ENCODE measurements at regions not wholly inside any gene's neighbourhood (a gene's known extent, or its start where the extent isn't known, plus 50 kb on each side); places are given as distances from the start of the nearest gene placed in this dataset.

DNA sequence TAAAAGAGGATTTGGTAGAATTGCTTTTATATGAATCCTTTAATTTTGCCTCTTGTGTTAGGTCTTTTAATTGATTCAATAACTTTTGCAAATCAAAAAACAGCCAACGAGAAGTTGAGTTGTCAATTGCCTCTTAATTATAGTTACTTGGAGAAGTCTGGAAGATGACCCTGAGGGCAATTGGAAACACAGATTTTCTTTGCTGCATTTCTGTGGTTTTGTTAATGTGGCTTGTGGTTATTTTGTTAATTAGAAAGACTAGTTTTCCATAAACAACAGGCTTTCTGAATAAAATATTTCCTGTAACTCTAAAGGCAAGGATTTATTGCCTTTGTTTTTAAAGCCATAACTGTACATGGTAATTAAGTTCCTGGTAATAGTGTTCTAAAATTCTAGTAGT, 513.0 kb downstream of the EPHA7 start:
- H3K9me3 Mint-ChIP-seq (ENCODE audit: unreplicated experiment) = no peaks in the 10 kb centered on the region
- H3K4me1 Mint-ChIP-seq (ENCODE audit: low read depth, unreplicated experiment) = no peaks in the 10 kb centered on the region
- no peak overlapping the region for H3K4me3 Mint-ChIP-seq (ENCODE audit: unreplicated experiment)
- no peaks in the 10 kb centered on the region for H3K36me3 ChIP-seq (ENCODE audit: control insufficient read depth, insufficient read depth, low read length)
- no TSS peak for BruUV-seq (replicated peaks)
- peaks cover 3% of the 10 kb centered on the region for H3K27me3 Mint-ChIP-seq (ENCODE audit: insufficient read depth, unreplicated experiment)
- H3K4me1 ChIP-seq = no peaks in the 10 kb centered on the region
- H3K36me3 Mint-ChIP-seq (ENCODE audit: insufficient read depth, unreplicated experiment) = no peaks in the 10 kb centered on the region
- intact Hi-C loops (cut with micrococcal nuclease; ENCODE audit: unreplicated experiment) = no loop called here
- no peak overlapping the region for H3K4me3 ChIP-seq (ENCODE audit: low read depth, low read length)
- TF ChIP-seq, protein P1, sequence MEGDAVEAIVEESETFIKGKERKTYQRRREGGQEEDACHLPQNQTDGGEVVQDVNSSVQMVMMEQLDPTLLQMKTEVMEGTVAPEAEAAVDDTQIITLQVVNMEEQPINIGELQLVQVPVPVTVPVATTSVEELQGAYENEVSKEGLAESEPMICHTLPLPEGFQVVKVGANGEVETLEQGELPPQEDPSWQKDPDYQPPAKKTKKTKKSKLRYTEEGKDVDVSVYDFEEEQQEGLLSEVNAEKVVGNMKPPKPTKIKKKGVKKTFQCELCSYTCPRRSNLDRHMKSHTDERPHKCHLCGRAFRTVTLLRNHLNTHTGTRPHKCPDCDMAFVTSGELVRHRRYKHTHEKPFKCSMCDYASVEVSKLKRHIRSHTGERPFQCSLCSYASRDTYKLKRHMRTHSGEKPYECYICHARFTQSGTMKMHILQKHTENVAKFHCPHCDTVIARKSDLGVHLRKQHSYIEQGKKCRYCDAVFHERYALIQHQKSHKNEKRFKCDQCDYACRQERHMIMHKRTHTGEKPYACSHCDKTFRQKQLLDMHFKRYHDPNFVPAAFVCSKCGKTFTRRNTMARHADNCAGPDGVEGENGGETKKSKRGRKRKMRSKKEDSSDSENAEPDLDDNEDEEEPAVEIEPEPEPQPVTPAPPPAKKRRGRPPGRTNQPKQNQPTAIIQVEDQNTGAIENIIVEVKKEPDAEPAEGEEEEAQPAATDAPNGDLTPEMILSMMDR (IDR thresholded peaks at IDR 0.05; ENCODE audit: insufficient read depth in 1 of 2, low read depth in 1 of 2, low read length in 1 of 2, severe bottlenecking in 1 of 2, unreplicated experiment in 1 of 2) = no peak
- ChIA-PET POLR2A (no interaction called here), CTCF (no interaction called here)
- H3K27me3 ChIP-seq (replicated peaks; ENCODE audit: control insufficient read depth, insufficient read depth, low read length) = no peaks in the 10 kb centered on the region
- no peaks in the 10 kb centered on the region for H3K9me3 ChIP-seq
- no peak overlapping the region for H3K27ac Mint-ChIP-seq (ENCODE audit: unreplicated experiment)
- no peak for DNase-seq

DNA sequence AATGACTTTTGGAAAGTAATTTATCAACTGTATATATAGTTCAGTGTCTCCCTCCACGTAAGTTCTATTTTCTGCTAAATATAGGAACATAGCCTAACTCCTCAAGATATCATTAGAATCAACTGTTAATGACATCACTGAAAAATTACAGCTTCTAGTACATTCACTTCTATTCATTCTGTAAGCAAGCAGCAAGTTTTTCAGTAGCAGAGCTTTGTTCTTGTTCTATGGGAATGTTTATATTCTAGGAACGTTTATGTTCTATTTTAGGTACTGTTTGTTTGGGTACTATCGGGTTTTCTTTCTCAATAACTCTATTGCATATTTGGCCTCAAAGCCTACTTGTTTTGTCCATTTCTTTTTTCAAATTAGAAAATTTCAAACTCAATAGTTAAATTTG, 525.6 kb downstream of the EPHA7 start:
- Mint-ChIP-seq H3K4me3 (ENCODE audit: unreplicated experiment) (no peak overlapping the region), H3K4me1 (ENCODE audit: low read depth, unreplicated experiment) (no peaks in the 10 kb centered on the region), H3K27ac (ENCODE audit: unreplicated experiment) (no peak overlapping the region), H3K9me3 (ENCODE audit: unreplicated experiment) (no peaks in the 10 kb centered on the region), H3K36me3 (ENCODE audit: insufficient read depth, unreplicated experiment) (no peaks in the 10 kb centered on the region), H3K27me3 (ENCODE audit: insufficient read depth, unreplicated experiment) (no peaks in the 10 kb centered on the region)
- DNase-seq = no peak
- intact Hi-C loops (cut with micrococcal nuclease; ENCODE audit: unreplicated experiment) = no loop called here
- H3K4me1 ChIP-seq = no peaks in the 10 kb centered on the region
- TF ChIP-seq, protein P1 (IDR thresholded peaks at IDR 0.05; ENCODE audit: insufficient read depth in 1 of 2, low read depth in 1 of 2, low read length in 1 of 2, severe bottlenecking in 1 of 2, unreplicated experiment in 1 of 2) = no peak
- ChIA-PET CTCF (no interaction called here), POLR2A (no interaction called here)
- no peaks in the 10 kb centered on the region for H3K27me3 ChIP-seq (replicated peaks; ENCODE audit: control insufficient read depth, insufficient read depth, low read length)
- H3K9me3 ChIP-seq = no peaks in the 10 kb centered on the region
- BruUV-seq (replicated peaks) = no TSS peak
- H3K4me3 ChIP-seq (ENCODE audit: low read depth, low read length) = no peak overlapping the region
- H3K36me3 ChIP-seq (ENCODE audit: control insufficient read depth, insufficient read depth, low read length) = no peaks in the 10 kb centered on the region

DNA sequence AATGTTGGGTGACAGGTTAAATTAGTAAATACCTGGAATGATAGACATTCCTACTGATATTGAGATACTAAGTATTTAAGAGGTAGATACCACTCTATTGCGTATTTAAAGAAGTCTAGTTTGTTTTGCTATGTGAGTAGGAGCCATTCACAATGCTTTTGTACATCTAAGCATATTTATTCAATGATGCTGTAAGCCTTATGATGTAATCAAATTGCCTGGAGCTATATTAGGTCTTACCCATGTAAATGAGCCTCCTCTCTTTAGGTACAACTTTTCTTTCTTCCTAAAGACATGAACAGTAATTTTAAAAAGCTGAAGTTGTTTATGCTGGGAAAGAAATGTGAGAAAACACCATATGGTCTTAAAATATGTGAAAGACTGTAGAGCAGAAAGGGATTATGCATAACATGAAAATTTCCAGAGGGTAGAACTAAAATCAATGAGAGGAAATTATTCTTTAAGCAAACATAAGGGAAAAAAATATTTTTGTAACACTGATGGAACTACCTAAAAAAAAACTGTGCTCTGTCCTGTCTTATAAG, 526.7 kb downstream of the EPHA7 start:
- intact Hi-C loops (cut with micrococcal nuclease; ENCODE audit: unreplicated experiment) = no loop called here
- TF ChIP-seq, protein P1 (IDR thresholded peaks at IDR 0.05; ENCODE audit: insufficient read depth in 1 of 2, low read depth in 1 of 2, low read length in 1 of 2, severe bottlenecking in 1 of 2, unreplicated experiment in 1 of 2) = no peak
- Mint-ChIP-seq H3K27me3 (ENCODE audit: insufficient read depth, unreplicated experiment) (no peaks in the 10 kb centered on the region), H3K4me3 (ENCODE audit: unreplicated experiment) (no peak overlapping the region), H3K27ac (ENCODE audit: unreplicated experiment) (no peak overlapping the region), H3K9me3 (ENCODE audit: unreplicated experiment) (no peaks in the 10 kb centered on the region), H3K4me1 (ENCODE audit: low read depth, unreplicated experiment) (no peaks in the 10 kb centered on the region), H3K36me3 (ENCODE audit: insufficient read depth, unreplicated experiment) (no peaks in the 10 kb centered on the region)
- BruUV-seq (replicated peaks) = no TSS peak
- CTCF ChIA-PET = no interaction called here
- POLR2A ChIA-PET = no interaction called here
- no peaks in the 10 kb centered on the region for H3K9me3 ChIP-seq
- no peaks in the 10 kb centered on the region for H3K36me3 ChIP-seq (ENCODE audit: control insufficient read depth, insufficient read depth, low read length)
- no peak for DNase-seq
- H3K4me3 ChIP-seq (ENCODE audit: low read depth, low read length) = no peak overlapping the region
- H3K27me3 ChIP-seq (replicated peaks; ENCODE audit: control insufficient read depth, insufficient read depth, low read length) = no peaks in the 10 kb centered on the region
- H3K4me1 ChIP-seq = no peaks in the 10 kb centered on the region

All from Caco-2 (cell line).